Lung (tissue), 11 donors: ENCODE measurements at regions not wholly inside any gene's neighbourhood (a gene's known extent, or its start where the extent isn't known, plus 50 kb on each side); places are given as distances from the start of the nearest gene placed in this dataset.

Source experiments
- ATAC-seq: fragments of 200-7000 bp; cut with Tn5 transposase; one replicate; pipeline ENCODE4 v1.9.1; 2020; ENCODE audit warnings: moderate number of reproducible peaks; ENCODE audit not compliant: insufficient read depth, low FRiP score
- DNase-seq, 3 donors: peaks; one replicate each; pipeline ENCODE4 v3.0.0-alpha.2; 2013 to 2017
- H3K27ac ChIP-seq, 2 donors: one replicate each; pipeline ENCODE4 v1.5.1; 2013; ENCODE audit warnings: mild to moderate bottlenecking in 2 of 2, moderate library complexity in 2 of 2, control low read depth in 1 of 2, inconsistent platforms in 1 of 2, low read depth in 1 of 2, low read length in 1 of 2
- H3K27me3 ChIP-seq, 3 donors: one replicate each; pipeline ENCODE4 v1.5.1; 2013; ENCODE audit warnings: low read length in 2 of 3; ENCODE audit not compliant: control insufficient read depth in 3 of 3, insufficient read depth in 3 of 3
- H3K36me3 ChIP-seq, 4 donors: one replicate each; pipeline ENCODE4 v1.5.1; 2013; ENCODE audit warnings: low read length in 4 of 4, mild to moderate bottlenecking in 1 of 4, moderate library complexity in 1 of 4; ENCODE audit not compliant: control insufficient read depth in 4 of 4, insufficient read depth in 4 of 4
- H3K4me1 ChIP-seq, 5 donors: one replicate each; pipeline ENCODE4 v1.5.1; 2013; ENCODE audit warnings: low read length in 5 of 5, mild to moderate bottlenecking in 2 of 5, moderate library complexity in 1 of 5; ENCODE audit not compliant: control insufficient read depth in 5 of 5, insufficient read depth in 5 of 5
- H3K4me3 ChIP-seq: one replicate; pipeline ENCODE4 v1.5.1; 2013; ENCODE audit warnings: mild to moderate bottlenecking, control low read depth, moderate library complexity
- H3K9ac ChIP-seq, 2 donors: one replicate each; pipeline ENCODE4 v1.5.1; 2013; ENCODE audit warnings: low read length in 2 of 2, control low read depth in 1 of 2; ENCODE audit not compliant: insufficient read depth in 1 of 2
- H3K9me3 ChIP-seq, 4 donors: one replicate each; pipeline ENCODE4 v1.5.1; 2013; ENCODE audit warnings: low read length in 3 of 4, mild to moderate bottlenecking in 1 of 4, moderate library complexity in 1 of 4; ENCODE audit not compliant: control insufficient read depth in 4 of 4, insufficient read depth in 3 of 4
- CTCF ChIP-seq: IDR thresholded peaks from 2 replicates; pipeline ENCODE4 v1.5.1; 2012; ENCODE audit warnings: mild to moderate bottlenecking; ENCODE audit errors: control extremely low read depth, extremely low read depth
- WGBS, 2 donors: extraction: QIAGEN DNeasy Blood & Tissue Kit; methylation state at CpG; one replicate each; pipeline ENCODE4 v1.1.7; 2013; 5-methylcytosine and 5-hydroxymethylcytosine counted together
- donor health status: control.
- donor health status: control.
- donor health status: Bipolar disorder and iron deficiency.
- donor health status: healthy.
- donor health status: DM: yes; HTN: yes; CAD: no.

GRCh38 chr9:27625751-27626150 is 52.5 kb upstream of the C9orf72 start:
- Histone ChIP-seq H3K27ac (no peak overlapping the region), H3K4me1 (peaks cover 0 to 8% (median 0%) of the 10 kb centered on the region in 5 donors), H3K9ac (no peak overlapping the region), H3K4me3 (no peak overlapping the region), H3K27me3 (no peaks in the 10 kb centered on the region), H3K36me3 (no peaks in the 10 kb centered on the region), H3K9me3 (no peaks in the 10 kb centered on the region)
- no peak for TF ChIP-seq CTCF
- 56 to 66% methylated on average over 2 of the region's 2 CpGs for WGBS, 2 donors
- ATAC-seq: no peak
- no peak for DNase-seq

- H3K9ac ChIP-seq: peak overlapping the region in 1 of 2 donors; percentile 23
- no peak for TF ChIP-seq CTCF
- no peaks in the 10 kb centered on the region for H3K36me3 ChIP-seq
- H3K4me3 ChIP-seq: no peak overlapping the region
- ATAC-seq (no peak), DNase-seq (no peak)
- 69 to 80% methylated on average over 8 of the region's 8 CpGs for WGBS, 2 donors
- H3K27ac ChIP-seq: no peak overlapping the region
- peaks cover 0 to 8% (median 0%) of the 10 kb centered on the region in 5 donors for H3K4me1 ChIP-seq
- H3K9me3 ChIP-seq: no peaks in the 10 kb centered on the region
- no peaks in the 10 kb centered on the region for H3K27me3 ChIP-seq
Observed at GRCh38 chr9:27626244-27627187, 53.2 kb upstream of the C9orf72 start.

GRCh38 chr9:27627188-27627564 is 53.9 kb upstream of the C9orf72 start:
- Histone ChIP-seq H3K4me1 (peaks cover 0 to 8% (median 0%) of the 10 kb centered on the region in 5 donors), H3K27me3 (no peaks in the 10 kb centered on the region), H3K27ac (no peak overlapping the region), H3K9me3 (no peaks in the 10 kb centered on the region), H3K36me3 (no peaks in the 10 kb centered on the region), H3K4me3 (no peak overlapping the region), H3K9ac (peak overlapping the region in 1 of 2 donors; percentile 23)
- DNase-seq (no peak), ATAC-seq (no peak)
- TF ChIP-seq CTCF: no peak
- 57 to 74% methylated on average over 5 of the region's 5 CpGs for WGBS, 2 donors
